GM18873 (cell line): ENCODE measurements at regions not wholly inside any gene's neighbourhood (a gene's known extent, or its start where the extent isn't known, plus 50 kb on each side); places are given as distances from the start of the nearest gene placed in this dataset.

ENCODE experiments used
- ATAC-seq: cut with Tn5 transposase; IDR thresholded peaks from one replicate; pipeline ENCODE4 v1.9.1; 2021; ENCODE audit warnings: mild to moderate bottlenecking, moderate library complexity, moderate number of reproducible peaks; ENCODE audit not compliant: unreplicated experiment, low FRiP score

DNA sequence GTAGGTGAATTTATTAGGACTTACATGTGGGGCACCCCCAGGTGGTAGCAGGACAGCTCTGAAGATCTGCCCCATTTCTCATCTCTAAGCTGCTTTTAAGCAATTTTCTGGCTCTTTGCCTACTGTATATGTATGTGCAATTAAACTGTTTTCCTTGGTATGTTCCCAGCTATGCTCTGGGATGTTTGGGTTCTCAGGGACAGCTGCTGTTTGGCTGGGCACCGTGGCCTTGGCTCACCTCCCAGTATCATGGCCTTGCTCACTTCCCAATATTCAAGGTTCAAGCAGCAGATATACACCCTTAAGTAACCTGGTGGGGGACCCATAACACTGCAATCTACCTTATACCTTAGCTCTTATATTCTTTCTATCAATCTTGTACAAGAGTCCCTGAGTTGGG, 53.7 kb upstream of the KITLG start:
- ATAC-seq: no peak

DNA sequence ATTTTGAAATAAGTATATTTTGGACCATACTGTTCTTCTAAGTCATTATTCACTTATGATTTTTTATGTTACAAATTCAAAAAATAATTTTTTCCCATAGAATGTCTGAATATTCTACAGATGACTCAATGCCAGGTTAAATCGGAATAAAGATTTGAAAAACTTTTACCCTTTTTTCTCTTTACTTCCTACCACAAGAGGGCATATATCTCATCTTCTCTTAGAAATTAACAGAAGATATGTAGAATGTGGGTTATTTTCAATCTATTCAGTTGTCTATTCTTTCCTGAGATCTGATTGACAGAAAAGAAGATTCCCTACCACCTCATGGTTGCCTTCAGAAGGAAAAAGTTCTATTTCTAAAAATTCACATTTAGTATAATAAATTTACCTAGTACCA, 53.0 kb upstream of the KITLG start:
- no peak for ATAC-seq

DNA sequence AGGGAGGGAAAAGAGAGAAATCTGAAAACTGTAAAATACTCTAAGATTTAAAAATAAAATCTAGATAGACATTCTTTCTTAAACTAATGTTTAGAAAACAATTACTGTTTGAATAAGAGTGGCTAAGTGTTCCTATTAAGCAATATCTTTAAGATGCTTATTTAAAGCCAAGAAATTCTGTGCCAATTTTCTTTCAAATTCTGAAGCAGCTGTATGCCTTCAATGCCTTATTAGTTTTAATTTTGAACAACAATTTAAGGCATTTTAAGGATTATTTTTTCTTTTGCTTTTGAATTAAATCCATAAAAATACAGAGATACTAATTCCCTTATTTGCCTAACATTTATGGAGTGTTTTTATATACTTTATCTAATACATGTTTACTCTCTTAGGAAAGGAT, 50.3 kb upstream of the KITLG start:
- ATAC-seq: no peak
